H1 (cell line): ENCODE measurements at regions not wholly inside any gene's neighbourhood (a gene's known extent, or its start where the extent isn't known, plus 50 kb on each side); places are given as distances from the start of the nearest gene placed in this dataset.

ENCODE experiments used
- CTCF ChIA-PET: fragments of 300-600 bp; sonication (Branson Sonifier 250); formaldehyde crosslinking; loops from one replicate; lab custom pipeline; 2021; ENCODE audit not compliant: partially characterized antibody; lab: Charles Lee
- POLR2A ChIA-PET: fragments of 300-600 bp; sonication (Branson Sonifier 250); formaldehyde crosslinking; loops from one replicate; lab custom pipeline; 2021; ENCODE audit warnings: inconsistent platforms; ENCODE audit not compliant: partially characterized antibody; lab: Charles Lee
- DNase-seq, 2 experiments: peaks; one replicate each; pipeline versions ENCODE4 v3.0.0 to v3.0.0-alpha.2; 2010 to 2022; ENCODE audit warnings: low spot score in 2 of 2, low read depth in 1 of 2, mixed read lengths in 1 of 2
- FAIRE-seq: peaks from 2 replicates; lab custom pipeline; 2011; peaks lifted over from hg19 to GRCh38; lab: Jason Lieb, UNC
- H2AFZ ChIP-seq: 2 replicates; pipeline ENCODE4 v1.8.1; 2012; ENCODE audit warnings: low read length, inconsistent platforms
- H2AK5ac ChIP-seq: 2 replicates; pipeline ENCODE4 v1.6.1; 2013; ENCODE audit warnings: low read depth, low read length
- H2BK120ac ChIP-seq: replicated peaks from 2 replicates; pipeline ENCODE3; 2013; ENCODE audit warnings: low read depth, low read length, inconsistent platforms
- H2BK12ac ChIP-seq: 2 replicates; pipeline ENCODE4 v1.6.1; 2013; ENCODE audit warnings: low read depth, low read length
- H2BK15ac ChIP-seq: 2 replicates; pipeline ENCODE4 v1.6.1; 2013; ENCODE audit warnings: low read length
- H2BK20ac ChIP-seq: 2 replicates; pipeline ENCODE4 v1.6.1; 2013; ENCODE audit warnings: low read length
- H2BK5ac ChIP-seq: 2 replicates; pipeline ENCODE4 v1.6.1; 2013; ENCODE audit warnings: low read depth, low read length
- H3K14ac ChIP-seq: 2 replicates; pipeline ENCODE4 v1.6.1; 2013; ENCODE audit warnings: inconsistent platforms; ENCODE audit not compliant: insufficient read length
- H3K18ac ChIP-seq: 2 replicates; pipeline ENCODE4 v1.6.1; 2013; ENCODE audit warnings: low read length; ENCODE audit errors: extremely low read depth
- H3K23ac ChIP-seq: 2 replicates; pipeline ENCODE4 v1.6.1; 2013; ENCODE audit warnings: inconsistent platforms; ENCODE audit not compliant: insufficient read length
- H3K23me2 ChIP-seq: 2 replicates; pipeline ENCODE4 v1.6.1; 2013; ENCODE audit warnings: low read depth, low read length
- H3K27ac ChIP-seq: 2 replicates; pipeline ENCODE4 v1.6.1; 2011; ENCODE audit warnings: low read depth, low read length, inconsistent platforms
- H3K27me3 ChIP-seq, 4 experiments: replicated peaks in 1 of 4; 1 replicate in 1 of 4; 2 replicates in 3 of 4; pipeline versions ENCODE4 v1.6.1 to v1.8.1; 2011 to 2013; ENCODE audit warnings: low read length in 3 of 4, mild to moderate bottlenecking in 3 of 4, inconsistent platforms in 2 of 4, mixed read lengths in 2 of 4, moderate library complexity in 1 of 4; ENCODE audit not compliant: control insufficient read depth in 3 of 4, insufficient read depth in 3 of 4; ENCODE audit errors: extremely low read depth in 1 of 4
- H3K36me3 ChIP-seq, 4 experiments: 2 replicates each; pipeline versions ENCODE4 v1.6.1 to v1.8.1; 2011 to 2013; ENCODE audit warnings: mild to moderate bottlenecking in 4 of 4, low read length in 3 of 4, moderate library complexity in 2 of 4, control low read depth in 1 of 4, inconsistent platforms in 1 of 4; ENCODE audit not compliant: insufficient read depth in 4 of 4, control insufficient read depth in 2 of 4
- H3K4ac ChIP-seq: replicated peaks from 2 replicates; pipeline ENCODE3; 2013; ENCODE audit warnings: low read length, low read depth, mixed read lengths, inconsistent platforms; ENCODE audit not compliant: insufficient read length
- H3K4me1 ChIP-seq, 4 experiments: replicated peaks in 1 of 4; 1 replicate in 1 of 4; 2 replicates in 3 of 4; pipeline versions ENCODE4 v1.6.1 to v1.8.1; 2011 to 2013; ENCODE audit warnings: low read length in 3 of 4, inconsistent platforms in 2 of 4, mixed read lengths in 1 of 4; ENCODE audit not compliant: insufficient read depth in 4 of 4, control insufficient read depth in 3 of 4
- H3K4me2 ChIP-seq, 2 experiments: 2 replicates each; pipeline versions ENCODE4 v1.6.1 to v1.8.1; 2011 to 2013; ENCODE audit warnings: low read depth in 2 of 2, low read length in 2 of 2, control low read depth in 1 of 2, inconsistent platforms in 1 of 2, mild to moderate bottlenecking in 1 of 2; ENCODE audit not compliant: insufficient read depth in 1 of 2
- H3K4me3 ChIP-seq, 4 experiments: fragments of 200-600, 300-600 bp in 1 of 4; sonication (generic), shearing (Covaris generic), sonication (Bioruptor Twin) in 1 of 4; 2 replicates each; pipeline versions ENCODE4 v1.5.1 to v1.8.1; 2011 to 2016; ENCODE audit warnings: low read length in 4 of 4, low read depth in 3 of 4, control low read depth in 2 of 4, inconsistent platforms in 2 of 4, mild to moderate bottlenecking in 2 of 4, mixed read lengths in 1 of 4, moderate library complexity in 1 of 4; ENCODE audit not compliant: insufficient read depth in 2 of 4; ENCODE audit errors: extremely low read depth in 1 of 4
- H3K56ac ChIP-seq: replicated peaks from 2 replicates; pipeline ENCODE3; 2013; ENCODE audit warnings: low read depth, mild to moderate bottlenecking, mixed read lengths, low read length, inconsistent platforms; ENCODE audit not compliant: insufficient read length
- H3K79me1 ChIP-seq: 2 replicates; pipeline ENCODE4 v1.6.1; 2013; ENCODE audit warnings: low read depth, low read length, control low read depth
- H3K79me2 ChIP-seq, 2 experiments: 2 replicates each; pipeline versions ENCODE4 v1.6.1 to v1.8.1; 2012 to 2013; ENCODE audit warnings: low read length in 2 of 2, mild to moderate bottlenecking in 2 of 2, inconsistent platforms in 1 of 2; ENCODE audit not compliant: insufficient read depth in 2 of 2, control insufficient read depth in 1 of 2
- H3K9ac ChIP-seq, 4 experiments: replicated peaks in 1 of 4; 1 replicate in 1 of 4; 2 replicates in 3 of 4; pipeline versions ENCODE4 v1.6.1 to v1.8.1; 2011 to 2013; ENCODE audit warnings: low read depth in 3 of 4, low read length in 3 of 4, control low read depth in 2 of 4, mild to moderate bottlenecking in 2 of 4, moderate library complexity in 2 of 4, inconsistent platforms in 1 of 4; ENCODE audit errors: extremely low read depth in 1 of 4
- H3K9me3 ChIP-seq, 2 experiments: 2 replicates each; pipeline versions ENCODE4 v1.6.1 to v1.8.1; 2012 to 2013; ENCODE audit warnings: mild to moderate bottlenecking in 2 of 2, moderate library complexity in 2 of 2, control low read depth in 1 of 2, inconsistent platforms in 1 of 2, low read depth in 1 of 2, low read length in 1 of 2, mixed read lengths in 1 of 2; ENCODE audit not compliant: insufficient read depth in 2 of 2
- H4K20me1 ChIP-seq, 2 experiments: replicated peaks in 1 of 2; 2 replicates each; pipeline versions ENCODE3 to v1.8.1; 2011 to 2013; ENCODE audit warnings: inconsistent platforms in 2 of 2, low read length in 2 of 2, mild to moderate bottlenecking in 1 of 2; ENCODE audit not compliant: insufficient read depth in 2 of 2, control insufficient read depth in 1 of 2
- H4K5ac ChIP-seq: 2 replicates; pipeline ENCODE4 v1.6.1; 2013; ENCODE audit warnings: low read length, low read depth, mixed read lengths, inconsistent platforms; ENCODE audit not compliant: insufficient read length
- H4K8ac ChIP-seq: 2 replicates; pipeline ENCODE4 v1.8.0; 2013; ENCODE audit warnings: mild to moderate bottlenecking, moderate library complexity, low read length, inconsistent platforms; ENCODE audit not compliant: insufficient read depth; ENCODE audit errors: extremely low read depth
- H4K91ac ChIP-seq: replicated peaks from 2 replicates; pipeline ENCODE3; 2013; ENCODE audit warnings: low read length, mixed read lengths, inconsistent platforms; ENCODE audit not compliant: insufficient read length
- CBX8 ChIP-seq: fragments of 300-800, 300-1000 bp; sonication (generic); IDR thresholded peaks from 2 replicates; pipeline ENCODE4 v1.7.1; 2016; ENCODE audit warnings: low read depth, low read length, borderline replicate concordance
- EGR1 ChIP-seq: IDR thresholded peaks from 2 replicates; pipeline ENCODE4 v1.6.1; 2011; ENCODE audit warnings: low read depth, low read length, borderline replicate concordance
- JUN ChIP-seq: IDR thresholded peaks from 2 replicates; pipeline ENCODE4 v1.6.1; 2011; ENCODE audit warnings: low read depth, mild to moderate bottlenecking, improper control_type of control experiment, low read length
- KDM4A ChIP-seq: IDR thresholded peaks from one replicate; pipeline ENCODE4 v1.7.1; 2012; ENCODE audit warnings: low read depth, mild to moderate bottlenecking, moderate library complexity, low read length, inconsistent platforms; ENCODE audit not compliant: severe bottlenecking
- NANOG ChIP-seq: IDR thresholded peaks from 2 replicates; pipeline ENCODE4 v1.6.1; 2011; ENCODE audit warnings: low read length, low read depth, mild to moderate bottlenecking, inconsistent platforms; ENCODE audit not compliant: insufficient read depth, poor library complexity, severe bottlenecking
- PHF8 ChIP-seq: fragments of 200-600 bp; sonication (generic); conservative IDR thresholded peaks from 2 replicates; pipeline ENCODE4 v1.7.1; 2012; ENCODE audit warnings: low read depth, mild to moderate bottlenecking, inconsistent platforms, low read length, moderate library complexity
- RNF2 ChIP-seq: fragments of 200-900, 300-1000 bp; sonication (generic); IDR thresholded peaks from 2 replicates; pipeline ENCODE4 v1.7.1; 2016; ENCODE audit warnings: borderline replicate concordance, low read depth, mild to moderate bottlenecking, antibody characterized with exemption, low read length; ENCODE audit not compliant: poor library complexity, severe bottlenecking; ENCODE audit errors: missing control alignments
- SP1 ChIP-seq: IDR thresholded peaks from 2 replicates; pipeline ENCODE4 v1.6.1; 2011; ENCODE audit warnings: low read depth, low read length
- SUZ12 ChIP-seq: fragments of 200-600 bp; sonication (generic); IDR thresholded peaks from 2 replicates; pipeline ENCODE4 v1.6.1; 2012; ENCODE audit warnings: mild to moderate bottlenecking, inconsistent platforms, low read length, moderate library complexity, mixed read lengths
- TAF1 ChIP-seq: IDR thresholded peaks from 2 replicates; pipeline ENCODE4 v1.6.1; 2011; ENCODE audit warnings: mild to moderate bottlenecking, low read depth, low read length
- WGBS, 2 experiments: shearing (Covaris generic) in 1 of 2; methylation state at CpG; one replicate each; pipeline versions ENCODE4 v1.1.6 to v1.1.7; 2013 to 2015; ENCODE audit warnings: low lambda C conversion rate in 2 of 2, mixed read lengths in 2 of 2, inconsistent platforms in 1 of 2, low coverage in 1 of 2, missing lambda C conversion rate in 1 of 2; ENCODE audit not compliant: insufficient replicate concordance in 2 of 2, insufficient coverage in 1 of 2, insufficient read length in 1 of 2; ENCODE audit errors: extremely low coverage in 1 of 2, missing lambda C conversion rate in 1 of 2; 5-methylcytosine and 5-hydroxymethylcytosine counted together
- TF ChIP-seq, protein P1 (sequence below): IDR thresholded peaks from 2 replicates; pipeline ENCODE4 v1.6.1; 2011; ENCODE audit warnings: low read length, improper control_type of control experiment

DNA sequence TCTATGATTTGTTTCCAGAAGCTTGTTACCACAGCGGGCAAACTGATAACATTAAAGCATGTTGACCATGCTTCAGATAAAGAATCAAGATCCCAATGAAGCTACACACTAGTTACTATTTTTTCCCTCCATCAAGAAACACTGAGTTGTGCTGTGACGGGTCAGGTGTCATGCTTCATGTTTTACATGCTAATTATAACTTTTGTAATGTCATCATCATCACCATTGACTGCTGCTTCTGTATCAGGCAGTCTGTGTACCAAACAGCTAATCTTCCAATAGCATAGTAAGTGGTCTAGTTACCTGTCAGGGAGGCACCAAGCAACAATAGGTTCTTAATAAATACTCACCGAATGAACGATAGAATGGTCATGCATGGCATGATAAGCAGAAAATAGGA is 388.1 kb downstream of the THBS2 start:
- H2AK5ac ChIP-seq: no peak overlapping the region
- TF ChIP-seq NANOG (no peak), TAF1 (no peak), EGR1 (no peak), JUN (no peak), KDM4A (no peak), PHF8 (no peak), SP1 (no peak), CBX8 (no peak), SUZ12 (no peak), RNF2 (no peak)
- TF ChIP-seq, protein P1, sequence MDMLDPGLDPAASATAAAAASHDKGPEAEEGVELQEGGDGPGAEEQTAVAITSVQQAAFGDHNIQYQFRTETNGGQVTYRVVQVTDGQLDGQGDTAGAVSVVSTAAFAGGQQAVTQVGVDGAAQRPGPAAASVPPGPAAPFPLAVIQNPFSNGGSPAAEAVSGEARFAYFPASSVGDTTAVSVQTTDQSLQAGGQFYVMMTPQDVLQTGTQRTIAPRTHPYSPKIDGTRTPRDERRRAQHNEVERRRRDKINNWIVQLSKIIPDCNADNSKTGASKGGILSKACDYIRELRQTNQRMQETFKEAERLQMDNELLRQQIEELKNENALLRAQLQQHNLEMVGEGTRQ: no peak
- H3K4me1 ChIP-seq: no peaks in the 10 kb centered on the region; a peak in 1 of 7 replicates
- no peak overlapping the region for H3K4me3 ChIP-seq
- no peak overlapping the region for H4K8ac ChIP-seq
- no peak overlapping the region for H3K18ac ChIP-seq
- no peaks in the 10 kb centered on the region for H3K23me2 ChIP-seq
- no peak overlapping the region for H4K91ac ChIP-seq
- H2BK120ac ChIP-seq: no peak overlapping the region
- no peak overlapping the region for H3K14ac ChIP-seq
- no peak overlapping the region for H2AFZ ChIP-seq
- no peaks in the 10 kb centered on the region for H3K27me3 ChIP-seq
- 96% methylated on average over 4 of the region's 4 CpGs; no CpG with 5 or more reads in 1 of the 2 experiments for WGBS, 2 experiments
- H3K79me2 ChIP-seq: no peaks in the 10 kb centered on the region
- H2BK15ac ChIP-seq: no peak overlapping the region
- no peak for FAIRE-seq
- H4K5ac ChIP-seq: no peak overlapping the region
- no peak overlapping the region for H2BK12ac ChIP-seq
- no peak overlapping the region for H3K27ac ChIP-seq
- no peak overlapping the region for H2BK5ac ChIP-seq
- H3K79me1 ChIP-seq: no peaks in the 10 kb centered on the region
- H3K9ac ChIP-seq: no peak overlapping the region
- POLR2A ChIA-PET: no interaction called here
- no peak for DNase-seq
- no peaks in the 10 kb centered on the region for H4K20me1 ChIP-seq
- H3K4me2 ChIP-seq: no peak overlapping the region
- CTCF ChIA-PET: interaction anchor here (0.8 to 1.8 kb wide), 6 partner anchors 11 to 432 kb away, joined by 3 to 6 read pairs (median 3); no protein-coding TSS in a partner anchor
- H3K36me3 ChIP-seq: no peaks in the 10 kb centered on the region
- H3K23ac ChIP-seq: no peak overlapping the region
- no peak overlapping the region for H3K4ac ChIP-seq
- no peak overlapping the region for H2BK20ac ChIP-seq
- no peak overlapping the region for H3K56ac ChIP-seq
- H3K9me3 ChIP-seq: no peaks in the 10 kb centered on the region
